ENCODE measurements at regions not wholly inside any gene's neighbourhood (a gene's known extent, or its start where the extent isn't known, plus 50 kb on each side); places are given as distances from the start of the nearest gene placed in this dataset.

- DNase-seq (ENCODE audit: low read depth) = no peak
Observed at GRCh38 chr15:97096303-97096835, 765.9 kb downstream of the NR2F2 start.

GRCh38 chr15:97099040-97099439 is 768.5 kb downstream of the NR2F2 start:
- no peak for DNase-seq (ENCODE audit: low read depth)

- no peak for DNase-seq (ENCODE audit: low read depth)
Observed at GRCh38 chr15:97101572-97101971, 771.1 kb downstream of the NR2F2 start.

GRCh38 chr15:97114900-97115760 is 784.6 kb downstream of the NR2F2 start:
- DNase-seq (ENCODE audit: low read depth) = no peak

- DNase-seq (ENCODE audit: low read depth) = no peak
Observed at GRCh38 chr15:97115761-97116070, 785.2 kb downstream of the NR2F2 start.

- DNase-seq (ENCODE audit: low read depth) = no peak
Observed at GRCh38 chr15:97124790-97125189, 794.3 kb downstream of the NR2F2 start.

GRCh38 chr15:97126553-97127233 is 796.2 kb downstream of the NR2F2 start:
- DNase-seq (ENCODE audit: low read depth) = no peak

- no peak for DNase-seq (ENCODE audit: low read depth)
Observed at GRCh38 chr15:97129674-97130073, 799.2 kb downstream of the NR2F2 start.

GRCh38 chr15:97140216-97140615 is 809.7 kb downstream of the NR2F2 start:
- no peak for DNase-seq (ENCODE audit: low read depth)

GRCh38 chr15:97141360-97141759 is 810.9 kb downstream of the NR2F2 start:
- no peak for DNase-seq (ENCODE audit: low read depth)

- DNase-seq (ENCODE audit: low read depth) = no peak
Observed at GRCh38 chr15:97141871-97142270, 811.4 kb downstream of the NR2F2 start.

- no peak for DNase-seq (ENCODE audit: low read depth)
Observed at GRCh38 chr15:97143592-97144376, 813.3 kb downstream of the NR2F2 start.

- no peak for DNase-seq (ENCODE audit: low read depth)
Observed at GRCh38 chr15:97144377-97144711, 813.8 kb downstream of the NR2F2 start.

- DNase-seq (ENCODE audit: low read depth) = no peak
Observed at GRCh38 chr15:97146929-97147870, 813.3 kb upstream of the ARRDC4 start.

- no peak for DNase-seq (ENCODE audit: low read depth)
Observed at GRCh38 chr15:97153356-97153965, 807.0 kb upstream of the ARRDC4 start.

- no peak for DNase-seq (ENCODE audit: low read depth)
Observed at GRCh38 chr15:97156739-97157265, 803.7 kb upstream of the ARRDC4 start.

- DNase-seq (ENCODE audit: low read depth) = no peak
Observed at GRCh38 chr15:97162805-97163495, 797.6 kb upstream of the ARRDC4 start.

- DNase-seq (ENCODE audit: low read depth) = no peak
Observed at GRCh38 chr15:97165205-97165604, 795.3 kb upstream of the ARRDC4 start.

GRCh38 chr15:97168704-97169475 is 791.6 kb upstream of the ARRDC4 start:
- DNase-seq (ENCODE audit: low read depth) = no peak
